GM18499 (cell line): ENCODE measurements at regions not wholly inside any gene's neighbourhood (a gene's known extent, or its start where the extent isn't known, plus 50 kb on each side); places are given as distances from the start of the nearest gene placed in this dataset.

Experiments used
- ATAC-seq: cut with Tn5 transposase; IDR thresholded peaks from one replicate; pipeline ENCODE4 v1.9.1; 2021; ENCODE audit warnings: moderate number of reproducible peaks; ENCODE audit not compliant: insufficient read depth, unreplicated experiment

GRCh38 chr15:39438799-39439592, 141.9 kb upstream of the THBS1 start:
- ATAC-seq, result no peak

- ATAC-seq, result no peak
These were observed 138.0 kb upstream of the THBS1 start for GRCh38 chr15:39442898-39443297.

- ATAC-seq, result no peak
These were observed 137.1 kb upstream of the THBS1 start for GRCh38 chr15:39443659-39444219.

GRCh38 chr15:39444735-39445470, 136.0 kb upstream of the THBS1 start:
- no peak for ATAC-seq

- ATAC-seq, result no peak
These were observed 134.9 kb upstream of the THBS1 start for GRCh38 chr15:39445931-39446330.

GRCh38 chr15:39447346-39447745, 133.5 kb upstream of the THBS1 start:
- ATAC-seq, result no peak

- ATAC-seq, result no peak
These were observed 133.0 kb upstream of the THBS1 start for GRCh38 chr15:39447881-39448280.

- no peak for ATAC-seq
These were observed 132.5 kb upstream of the THBS1 start for GRCh38 chr15:39448409-39448808.

GRCh38 chr15:39451121-39451688, 129.7 kb upstream of the THBS1 start:
- ATAC-seq, result no peak

GRCh38 chr15:39451871-39452270, 129.0 kb upstream of the THBS1 start:
- no peak for ATAC-seq

GRCh38 chr15:39453620-39454019, 127.3 kb upstream of the THBS1 start:
- ATAC-seq, result peak; percentile 78

- ATAC-seq, result no peak
These were observed 126.5 kb upstream of the THBS1 start for GRCh38 chr15:39454189-39454986.

GRCh38 chr15:39455471-39455991, 125.3 kb upstream of the THBS1 start:
- no peak for ATAC-seq

- no peak for ATAC-seq
These were observed 124.7 kb upstream of the THBS1 start for GRCh38 chr15:39456159-39456558.

GRCh38 chr15:39456582-39457330, 124.1 kb upstream of the THBS1 start:
- ATAC-seq, result no peak

GRCh38 chr15:39458131-39458530, 122.7 kb upstream of the THBS1 start:
- no peak for ATAC-seq

GRCh38 chr15:39459548-39459947, 121.3 kb upstream of the THBS1 start:
- ATAC-seq, result no peak

- no peak for ATAC-seq
These were observed 120.1 kb upstream of the THBS1 start for GRCh38 chr15:39460748-39461147.

GRCh38 chr15:39461536-39462130, 119.2 kb upstream of the THBS1 start:
- no peak for ATAC-seq
